Hepatocyte (in vitro differentiated cells): ENCODE measurements at regions not wholly inside any gene's neighbourhood (a gene's known extent, or its start where the extent isn't known, plus 50 kb on each side); places are given as distances from the start of the nearest gene placed in this dataset.

Experiments
- EZH2 ChIP-seq: fragments of 200-600 bp; sonication (generic); IDR thresholded peaks from 2 replicates; pipeline ENCODE4 v1.6.1; 2016; ENCODE audit warnings: antibody characterized with exemption, mild to moderate bottlenecking, borderline replicate concordance
- EZH2phosphoT487 ChIP-seq: fragments of 200-600 bp; sonication (generic); IDR thresholded peaks from one replicate; pipeline ENCODE4 v1.6.1; 2018; ENCODE audit warnings: antibody characterized with exemption, mild to moderate bottlenecking, low read depth, moderate library complexity; ENCODE audit not compliant: unreplicated experiment, severe bottlenecking
- TF ChIP-seq, protein P1 (sequence below): fragments of 200-600 bp; sonication (generic); IDR thresholded peaks from 2 replicates; pipeline ENCODE4 v1.5.1; 2016; ENCODE audit warnings: antibody characterized with exemption, mild to moderate bottlenecking; ENCODE audit not compliant: poor library complexity

DNA sequence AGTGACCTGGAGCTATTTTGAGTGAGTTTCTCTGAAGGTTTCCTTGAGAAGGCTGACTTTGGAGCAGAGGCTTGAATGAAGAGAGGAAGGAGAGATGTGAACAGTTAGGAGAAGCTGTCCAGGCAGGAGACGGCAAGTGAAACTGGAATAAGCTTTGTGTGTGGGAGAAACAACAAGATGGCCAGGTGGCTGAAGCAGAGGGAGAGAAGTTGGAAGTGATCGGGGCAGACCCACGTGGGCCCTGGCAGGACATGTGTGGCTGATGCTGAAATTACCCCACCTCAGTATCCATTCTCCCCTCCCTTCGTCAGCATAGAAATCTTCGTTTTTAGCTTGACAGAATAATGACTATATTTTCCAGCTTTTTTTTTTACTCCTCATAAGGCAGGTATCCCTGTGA lies 809.2 kb upstream of the TMEM132C start:
- TF ChIP-seq, protein P1, sequence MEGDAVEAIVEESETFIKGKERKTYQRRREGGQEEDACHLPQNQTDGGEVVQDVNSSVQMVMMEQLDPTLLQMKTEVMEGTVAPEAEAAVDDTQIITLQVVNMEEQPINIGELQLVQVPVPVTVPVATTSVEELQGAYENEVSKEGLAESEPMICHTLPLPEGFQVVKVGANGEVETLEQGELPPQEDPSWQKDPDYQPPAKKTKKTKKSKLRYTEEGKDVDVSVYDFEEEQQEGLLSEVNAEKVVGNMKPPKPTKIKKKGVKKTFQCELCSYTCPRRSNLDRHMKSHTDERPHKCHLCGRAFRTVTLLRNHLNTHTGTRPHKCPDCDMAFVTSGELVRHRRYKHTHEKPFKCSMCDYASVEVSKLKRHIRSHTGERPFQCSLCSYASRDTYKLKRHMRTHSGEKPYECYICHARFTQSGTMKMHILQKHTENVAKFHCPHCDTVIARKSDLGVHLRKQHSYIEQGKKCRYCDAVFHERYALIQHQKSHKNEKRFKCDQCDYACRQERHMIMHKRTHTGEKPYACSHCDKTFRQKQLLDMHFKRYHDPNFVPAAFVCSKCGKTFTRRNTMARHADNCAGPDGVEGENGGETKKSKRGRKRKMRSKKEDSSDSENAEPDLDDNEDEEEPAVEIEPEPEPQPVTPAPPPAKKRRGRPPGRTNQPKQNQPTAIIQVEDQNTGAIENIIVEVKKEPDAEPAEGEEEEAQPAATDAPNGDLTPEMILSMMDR, result no peak
- TF ChIP-seq EZH2, result no peak
- TF ChIP-seq EZH2phosphoT487, result no peak
